GM12875 (cell line): ENCODE measurements at regions not wholly inside any gene's neighbourhood (a gene's known extent, or its start where the extent isn't known, plus 50 kb on each side); places are given as distances from the start of the nearest gene placed in this dataset.

Source experiments
- H3K4me3 ChIP-seq: one replicate; pipeline ENCODE4 v1.5.1; 2011; ENCODE audit warnings: low read depth, low read length, control low read depth
- CTCF ChIP-seq: IDR thresholded peaks from 2 replicates; pipeline ENCODE4 v1.5.1; 2011; ENCODE audit warnings: low read depth, mild to moderate bottlenecking, control low read depth, inconsistent platforms, low read length, moderate library complexity, borderline replicate concordance; ENCODE audit not compliant: insufficient read depth

- H3K4me3 ChIP-seq: no peak overlapping the region
- no peak for TF ChIP-seq CTCF
Measured at GRCh38 chr17:73819440-73820395, 175.5 kb upstream of the SDK2 start.

DNA sequence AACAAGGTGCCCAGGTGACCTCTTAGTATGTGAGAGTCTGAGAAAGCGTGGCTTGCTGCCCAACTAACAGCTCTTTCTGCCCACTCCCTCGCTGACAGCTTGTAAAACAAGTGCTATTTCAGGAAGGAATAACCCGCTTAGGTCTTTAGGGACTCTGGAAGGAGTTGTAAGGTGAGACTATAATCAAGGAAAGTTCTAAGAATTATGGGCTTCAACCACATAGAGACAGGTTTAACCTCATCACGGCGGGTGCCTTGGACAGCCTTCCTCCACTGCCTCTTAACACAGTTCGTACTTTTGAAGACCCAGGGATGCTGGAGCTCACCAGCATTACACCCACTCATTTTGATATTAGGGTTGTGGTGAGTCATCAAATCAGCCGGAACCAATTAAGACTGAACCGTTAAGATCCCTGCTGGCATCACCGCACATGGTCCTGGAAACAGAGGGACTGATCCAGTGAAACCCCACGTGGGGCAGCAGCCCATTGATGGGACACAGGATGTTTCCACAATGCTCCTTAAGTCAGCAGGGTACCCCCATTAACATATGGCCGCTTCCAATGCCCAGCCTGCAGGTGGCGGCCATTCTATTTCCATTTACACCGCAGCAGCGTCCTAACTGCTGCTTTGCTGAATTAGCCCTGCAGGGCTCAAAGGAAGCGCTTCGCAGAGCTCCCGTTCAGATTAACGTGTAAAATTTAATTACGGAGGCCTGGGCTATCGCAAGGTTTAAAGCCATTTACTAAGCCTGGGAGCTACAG is 176.6 kb upstream of the SDK2 start:
- no peak for TF ChIP-seq CTCF
- no peak overlapping the region for H3K4me3 ChIP-seq

- TF ChIP-seq CTCF: no peak
- H3K4me3 ChIP-seq: no peak overlapping the region
Measured at GRCh38 chr17:73821665-73822064, 177.4 kb upstream of the SDK2 start.

- H3K4me3 ChIP-seq: no peak overlapping the region
- TF ChIP-seq CTCF: no peak
Measured at GRCh38 chr17:73822371-73822770, 178.1 kb upstream of the SDK2 start.

DNA sequence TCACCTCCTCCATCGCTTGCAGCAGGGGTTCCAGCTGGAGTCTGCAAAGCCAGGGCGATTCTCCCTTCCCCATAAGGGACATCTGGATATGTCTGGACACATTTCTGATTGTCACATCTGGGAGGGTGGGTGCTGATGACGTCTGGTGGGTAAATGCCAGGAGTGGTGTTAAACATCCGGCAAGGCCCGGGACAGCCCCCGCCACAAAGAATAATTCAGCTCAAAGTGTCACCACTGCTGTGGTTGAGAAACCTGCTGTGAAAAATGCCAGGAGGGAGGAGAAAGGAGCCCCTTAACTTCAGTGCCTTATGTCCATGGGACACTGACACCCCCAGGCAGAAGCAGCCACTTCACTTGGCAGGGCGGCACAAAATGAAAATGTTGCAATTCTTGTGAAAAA is 179.4 kb upstream of the SDK2 start:
- no peak overlapping the region for H3K4me3 ChIP-seq
- TF ChIP-seq CTCF: no peak

DNA sequence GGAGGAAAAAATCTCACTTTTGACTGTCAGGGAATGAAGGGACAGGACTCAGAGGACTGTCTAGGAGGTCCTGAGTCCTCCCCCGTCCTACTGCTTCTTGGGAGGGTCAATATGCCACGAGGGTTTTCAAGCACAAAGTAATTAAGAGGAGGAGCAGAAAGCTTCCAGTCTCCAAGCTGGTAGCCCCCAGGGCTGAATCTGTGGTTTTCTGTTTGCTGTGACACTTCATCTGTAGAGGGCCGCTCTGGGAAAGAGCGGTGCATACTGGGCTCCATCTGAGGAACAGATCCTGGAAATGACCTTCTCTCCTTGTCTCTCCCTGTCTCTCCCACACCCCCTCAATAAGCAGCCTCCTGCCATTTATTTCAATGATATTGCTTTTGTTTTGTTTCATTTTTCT is 180.1 kb upstream of the SDK2 start:
- H3K4me3 ChIP-seq: no peak overlapping the region
- no peak for TF ChIP-seq CTCF
